Adrenal gland (tissue), 5 donors: ENCODE measurements at regions not wholly inside any gene's neighbourhood (a gene's known extent, or its start where the extent isn't known, plus 50 kb on each side); places are given as distances from the start of the nearest gene placed in this dataset.

Source experiments
- POLR2A ChIP-seq, 2 donors: fragments of 450-650 bp; IDR thresholded peaks; one replicate each; pipeline ENCODE4 v1.6.1; 2017; ENCODE audit warnings: antibody characterized with exemption in 2 of 2, mild to moderate bottlenecking in 2 of 2, moderate library complexity in 1 of 2
- TF ChIP-seq, protein P1 (sequence below), 6 experiments: fragments of 450-650 bp in 4 of 6; fragments of 200-600 bp in 2 of 6; sonication (generic) in 1 of 6; IDR thresholded peaks; 1 replicate in 5 of 6; 2 replicates in 1 of 6; pipeline versions ENCODE4 v1.5.1 to v1.8.0; 2016 to 2021; ENCODE audit warnings: antibody characterized with exemption in 6 of 6, mild to moderate bottlenecking in 2 of 6, moderate library complexity in 1 of 6
- donor health status: DM: no; HTN: no; CAD: no.

GRCh38 chr10:18980089-18980629, 68.4 kb upstream of the MALRD1 start:
- TF ChIP-seq, protein P1, sequence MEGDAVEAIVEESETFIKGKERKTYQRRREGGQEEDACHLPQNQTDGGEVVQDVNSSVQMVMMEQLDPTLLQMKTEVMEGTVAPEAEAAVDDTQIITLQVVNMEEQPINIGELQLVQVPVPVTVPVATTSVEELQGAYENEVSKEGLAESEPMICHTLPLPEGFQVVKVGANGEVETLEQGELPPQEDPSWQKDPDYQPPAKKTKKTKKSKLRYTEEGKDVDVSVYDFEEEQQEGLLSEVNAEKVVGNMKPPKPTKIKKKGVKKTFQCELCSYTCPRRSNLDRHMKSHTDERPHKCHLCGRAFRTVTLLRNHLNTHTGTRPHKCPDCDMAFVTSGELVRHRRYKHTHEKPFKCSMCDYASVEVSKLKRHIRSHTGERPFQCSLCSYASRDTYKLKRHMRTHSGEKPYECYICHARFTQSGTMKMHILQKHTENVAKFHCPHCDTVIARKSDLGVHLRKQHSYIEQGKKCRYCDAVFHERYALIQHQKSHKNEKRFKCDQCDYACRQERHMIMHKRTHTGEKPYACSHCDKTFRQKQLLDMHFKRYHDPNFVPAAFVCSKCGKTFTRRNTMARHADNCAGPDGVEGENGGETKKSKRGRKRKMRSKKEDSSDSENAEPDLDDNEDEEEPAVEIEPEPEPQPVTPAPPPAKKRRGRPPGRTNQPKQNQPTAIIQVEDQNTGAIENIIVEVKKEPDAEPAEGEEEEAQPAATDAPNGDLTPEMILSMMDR (IDR thresholded peaks at IDR 0.05) = no peak
- no peak for TF ChIP-seq POLR2A (IDR thresholded peaks at IDR 0.05)
